ENCODE measurements at regions not wholly inside any gene's neighbourhood (a gene's known extent, or its start where the extent isn't known, plus 50 kb on each side); places are given as distances from the start of the nearest gene placed in this dataset.
A peak's percentile ranks its signal among the peaks of the same experiment; 100 is the strongest.
"Not testable (repeated sequence)": the region's sequence is repeated elsewhere in the genome, so short reads cannot be mapped to it uniquely, and the experiment has no call there.

DNA sequence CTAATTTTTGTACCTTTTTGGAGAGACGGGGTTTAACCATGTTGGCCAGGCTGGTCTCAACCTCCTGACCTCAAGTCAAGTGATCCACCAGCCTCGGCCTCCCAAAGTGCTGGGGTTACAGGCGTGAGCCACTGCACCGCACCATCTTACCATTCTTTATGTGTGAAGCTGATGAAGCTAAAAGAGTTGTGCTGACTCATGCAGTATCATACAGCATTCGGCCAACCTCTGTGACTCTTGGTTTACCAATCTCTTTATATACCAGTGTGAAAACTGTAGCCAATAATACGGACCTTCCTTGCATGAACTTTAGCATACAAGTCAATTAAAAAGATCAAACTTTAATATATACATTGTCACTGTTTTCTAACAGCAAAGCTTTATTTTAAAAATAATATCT, 878.2 kb upstream of the MBL2 start:
- no peak for DNase-seq

DNA sequence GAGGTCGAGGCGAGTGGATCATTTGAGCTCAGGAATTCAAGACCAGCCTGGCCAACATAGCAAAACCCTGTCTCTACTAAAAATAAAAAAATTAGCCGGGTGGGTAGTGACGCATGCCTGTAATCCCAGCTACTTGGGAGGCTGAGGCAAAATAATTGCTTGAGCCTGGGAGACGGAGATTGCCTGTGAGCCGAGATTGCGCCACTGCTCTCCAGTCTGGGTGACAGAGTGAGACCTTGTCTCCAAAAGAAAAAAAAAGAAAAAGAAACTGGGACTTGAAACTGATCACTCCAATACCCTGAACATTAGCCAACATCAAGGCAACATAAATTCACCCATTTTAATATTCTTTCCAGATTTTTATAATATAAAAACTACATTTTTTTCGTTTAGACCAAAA, 874.6 kb upstream of the MBL2 start:
- DNase-seq: not testable (repeated sequence)

DNA sequence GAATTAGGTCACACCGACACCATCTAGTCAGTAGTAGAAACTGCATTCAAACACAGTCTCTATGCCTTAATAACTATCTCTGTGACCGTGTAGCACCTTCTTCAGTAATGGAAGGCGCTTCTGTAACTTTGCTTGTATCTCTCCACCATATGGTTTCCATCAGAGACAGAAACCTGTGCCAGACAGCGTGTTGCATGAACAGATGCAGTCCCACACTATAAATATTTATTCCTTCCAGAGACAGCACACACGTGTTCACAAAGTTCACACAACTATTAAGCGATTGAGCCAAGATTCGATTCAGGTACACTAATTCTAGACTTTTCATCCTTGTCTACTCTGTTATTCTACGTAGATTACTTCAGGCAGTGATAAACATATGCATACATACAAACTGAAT, 873.9 kb upstream of the MBL2 start:
- DNase-seq: no peak

- DNase-seq: no peak
Observed at GRCh38 chr10:53645951-53646350, 873.4 kb upstream of the MBL2 start.

DNA sequence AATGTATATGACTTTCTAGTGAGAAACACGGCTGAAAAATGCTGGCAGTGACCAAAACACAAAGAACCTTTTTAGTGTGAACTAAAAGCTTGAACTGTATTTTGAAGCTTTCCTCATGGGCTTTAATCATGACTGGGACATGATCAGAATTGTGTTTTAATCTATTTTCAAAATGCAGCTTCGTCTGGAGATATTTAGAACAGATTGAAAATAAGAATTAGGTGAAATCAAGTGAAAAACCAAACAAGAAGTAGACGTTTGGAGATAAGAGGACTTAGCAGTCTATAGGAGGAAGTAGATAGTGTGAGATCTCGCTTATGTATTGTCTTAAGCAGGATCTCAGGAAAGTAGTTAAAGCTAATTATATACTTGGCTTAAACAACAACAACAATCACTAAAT, 865.4 kb upstream of the MBL2 start:
- no peak for DNase-seq

DNA sequence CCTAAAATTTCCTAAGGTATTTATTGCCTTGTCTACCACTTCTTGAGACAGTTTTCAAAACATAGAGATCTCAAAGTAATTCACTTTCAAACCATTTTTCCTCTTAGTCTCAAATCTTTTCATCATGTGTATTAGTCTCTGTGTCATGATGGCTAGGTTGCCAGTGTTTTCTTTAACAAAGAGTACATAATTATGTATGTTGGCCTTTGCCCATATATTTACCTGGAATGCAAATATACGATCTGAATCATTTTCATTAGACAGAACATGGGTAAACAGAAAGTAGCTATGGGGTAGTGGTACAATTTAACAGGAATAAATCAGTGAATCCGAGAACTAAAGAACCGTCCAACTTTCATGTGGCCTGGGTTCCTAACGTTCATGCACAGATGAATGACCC, 852.1 kb upstream of the MBL2 start:
- no peak for DNase-seq

DNA sequence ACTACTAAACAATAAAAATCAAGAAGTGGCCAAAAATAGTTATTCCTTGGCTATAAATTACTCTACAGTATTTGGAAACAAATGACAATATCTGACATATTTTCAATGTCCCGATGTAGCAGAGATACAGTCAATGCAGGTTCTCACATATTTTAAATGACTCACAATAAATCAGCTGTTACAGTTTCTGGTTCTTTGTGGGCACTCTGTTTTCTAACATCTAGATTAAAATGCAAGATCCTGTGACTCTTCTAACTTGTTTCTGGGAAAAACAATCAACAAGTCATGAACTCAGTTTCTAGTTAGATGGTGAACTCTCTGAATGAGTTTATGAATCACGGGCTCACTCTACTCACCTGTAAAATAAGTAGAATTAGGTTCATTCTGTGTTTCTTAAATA, 849.6 kb upstream of the MBL2 start:
- DNase-seq: no peak

DNA sequence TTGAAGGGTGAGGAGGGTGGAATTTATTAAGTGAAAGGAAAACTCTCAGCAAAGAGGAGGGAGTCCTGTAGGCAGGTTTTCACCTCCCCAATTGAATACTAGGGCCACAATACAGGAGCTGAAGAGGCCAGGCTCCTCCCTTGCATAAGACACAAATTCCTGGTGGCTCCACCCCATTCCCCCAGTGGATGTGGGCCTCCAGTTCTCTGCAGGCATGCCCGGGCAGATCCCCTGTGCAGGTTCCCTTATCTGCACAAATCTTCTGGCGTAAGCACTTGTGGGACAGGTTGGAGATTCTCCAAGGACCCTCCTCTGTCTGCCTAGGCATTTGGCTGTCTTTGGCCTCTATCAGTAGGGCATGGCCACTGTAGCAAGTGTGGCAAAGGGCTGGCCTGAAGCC, 847.1 kb upstream of the MBL2 start:
- DNase-seq: no peak

DNA sequence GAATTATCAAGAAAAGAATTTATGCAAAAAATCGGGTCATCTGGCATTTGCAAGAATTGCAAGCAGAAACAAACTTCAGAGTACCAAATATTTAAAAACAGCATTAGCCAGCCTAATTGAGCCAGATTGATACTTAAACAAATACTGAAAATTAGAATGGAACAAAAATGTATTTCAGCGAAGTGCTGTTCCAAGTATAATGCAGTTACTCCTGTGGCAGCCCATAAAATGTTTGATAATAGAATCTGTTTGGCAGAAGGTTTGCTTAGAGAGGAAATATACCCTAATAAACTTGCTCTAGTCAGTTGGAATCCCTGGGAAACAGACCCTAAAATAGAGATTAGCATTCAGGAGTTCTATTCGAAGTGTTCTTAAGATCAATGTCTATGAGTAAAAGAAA, 835.1 kb upstream of the MBL2 start:
- DNase-seq: no peak

DNA sequence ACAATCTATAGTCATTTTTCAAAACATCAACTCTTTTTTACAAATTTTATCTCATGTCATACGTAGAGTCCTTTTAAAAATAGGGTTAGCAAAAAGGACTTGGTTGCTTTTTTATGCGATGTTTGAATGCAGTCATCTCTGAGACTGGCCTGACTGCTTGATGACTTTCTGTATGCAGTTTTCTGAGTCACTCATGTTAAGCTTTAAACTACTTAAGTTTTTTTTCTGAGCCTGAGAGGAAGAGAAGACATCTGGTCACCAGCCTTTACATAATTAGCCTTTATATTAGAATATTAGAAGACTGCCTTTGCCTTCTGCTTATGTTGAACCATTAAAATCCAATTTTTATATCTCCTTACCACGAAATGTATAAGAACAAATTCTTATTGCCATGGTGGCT, 834.4 kb upstream of the MBL2 start:
- no peak for DNase-seq

- DNase-seq: peak in 2 of 51 donors; percentile 1 to 19
Observed at GRCh38 chr10:53601260-53601875, 828.8 kb upstream of the MBL2 start.

DNA sequence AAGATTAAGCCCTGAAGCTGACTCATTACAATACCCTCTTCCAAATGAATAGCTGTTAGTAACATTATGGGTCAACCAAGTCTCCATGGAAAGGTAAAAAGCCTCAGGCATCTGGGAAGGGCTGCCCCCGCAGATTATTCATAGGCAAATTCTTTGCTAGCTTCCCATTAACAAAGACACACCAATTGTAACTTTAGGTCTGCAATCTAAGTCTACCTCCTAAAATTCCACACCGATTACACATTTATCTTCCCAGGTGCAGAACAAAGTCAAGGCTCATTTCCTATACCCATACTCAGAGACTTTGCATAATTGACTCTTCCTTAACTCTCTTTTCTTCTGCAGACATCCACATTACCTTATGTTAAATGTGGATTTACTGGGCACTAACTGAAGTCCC, 826.3 kb upstream of the MBL2 start:
- DNase-seq: no peak

GRCh38 chr10:53597835-53598251, 825.3 kb upstream of the MBL2 start:
- no peak for DNase-seq

DNA sequence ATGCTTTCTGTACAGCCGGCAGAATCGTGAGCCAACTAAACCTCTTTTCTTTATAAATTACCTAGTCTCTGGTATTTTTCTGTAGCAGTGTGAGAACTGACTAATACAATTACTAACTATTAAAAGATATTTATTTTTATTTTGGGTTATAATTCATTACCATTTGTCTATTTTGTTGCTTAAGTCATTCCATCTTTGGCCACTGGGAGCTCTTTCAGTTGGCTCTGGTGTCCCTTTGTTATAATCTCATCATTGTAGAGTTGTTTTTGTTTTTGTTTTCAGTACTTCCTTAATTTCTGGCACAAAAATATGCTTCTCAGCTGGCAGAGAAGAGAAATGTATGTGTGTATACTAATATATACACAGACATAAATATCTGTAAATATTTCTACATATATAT, 807.9 kb upstream of the MBL2 start:
- DNase-seq: no peak

- no peak for DNase-seq
Observed at GRCh38 chr10:53579773-53580172, 807.2 kb upstream of the MBL2 start.

- DNase-seq: no peak
Observed at GRCh38 chr10:53574024-53574423, 801.4 kb upstream of the MBL2 start.

DNA sequence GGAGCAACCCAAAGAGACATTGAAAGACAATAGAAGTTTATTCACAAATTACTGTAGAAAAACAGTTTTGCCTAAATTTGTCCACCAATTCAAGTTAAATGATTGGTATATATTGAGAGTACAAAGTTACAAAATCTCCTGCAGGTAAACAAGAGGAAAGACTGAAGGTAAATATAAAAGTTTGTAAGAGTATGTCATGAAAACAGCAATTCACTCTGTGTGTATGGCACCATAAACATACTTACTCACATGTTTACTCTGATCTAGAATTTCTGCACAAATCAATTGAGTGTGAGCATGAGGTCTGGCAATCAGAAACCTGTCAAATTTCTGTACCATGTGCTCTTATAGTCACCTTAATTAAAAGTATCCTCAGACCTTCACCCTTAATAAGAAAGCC, 800.9 kb upstream of the MBL2 start:
- DNase-seq: no peak

- no peak for DNase-seq
Observed at GRCh38 chr10:53572799-53573198, 800.2 kb upstream of the MBL2 start.

GRCh38 chr10:53570221-53570620, 797.6 kb upstream of the MBL2 start:
- peak in 1 of 51 donors; percentile 35 for DNase-seq

GRCh38 chr10:53569455-53569854, 796.9 kb upstream of the MBL2 start:
- no peak for DNase-seq

GRCh38 chr10:53548664-53549063, 776.1 kb upstream of the MBL2 start:
- DNase-seq: no peak

DNA sequence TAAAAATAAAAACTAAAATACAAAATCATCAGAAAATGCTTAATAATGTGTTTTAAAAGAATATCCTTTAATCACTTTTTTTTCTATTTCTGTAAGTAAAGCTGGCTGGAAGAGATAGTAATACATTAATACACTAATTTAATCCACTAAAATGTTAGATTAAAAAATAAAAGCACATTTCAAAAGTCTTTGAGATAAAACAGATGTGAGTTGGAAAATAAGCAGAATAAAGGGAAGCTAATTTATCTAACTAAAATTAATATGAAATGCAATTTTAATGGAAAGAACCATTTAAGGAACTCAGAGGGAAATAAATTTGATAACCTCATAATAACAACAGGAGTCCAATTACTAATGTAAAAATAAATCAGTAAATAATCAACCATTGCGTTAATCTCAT, 774.8 kb upstream of the MBL2 start:
- DNase-seq: no peak

DNA sequence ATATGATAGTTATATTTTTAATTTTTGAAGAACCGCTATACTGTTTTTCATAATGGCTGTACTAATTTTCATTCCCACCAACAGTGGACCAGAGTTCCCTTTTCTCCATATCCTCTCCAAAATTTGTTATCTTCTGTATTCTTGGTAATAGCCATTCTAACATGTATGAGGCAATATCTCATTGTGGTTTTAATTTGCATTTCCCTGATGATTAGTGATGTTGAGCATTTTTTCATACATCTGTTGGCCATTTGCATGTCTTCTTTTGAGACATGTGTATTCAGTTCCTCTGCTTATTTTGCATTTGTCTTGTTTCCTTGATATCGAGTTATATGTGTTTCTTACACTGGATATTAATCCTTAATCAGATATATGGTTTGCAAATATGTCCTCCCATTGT, 770.8 kb upstream of the MBL2 start:
- DNase-seq: no peak

DNA sequence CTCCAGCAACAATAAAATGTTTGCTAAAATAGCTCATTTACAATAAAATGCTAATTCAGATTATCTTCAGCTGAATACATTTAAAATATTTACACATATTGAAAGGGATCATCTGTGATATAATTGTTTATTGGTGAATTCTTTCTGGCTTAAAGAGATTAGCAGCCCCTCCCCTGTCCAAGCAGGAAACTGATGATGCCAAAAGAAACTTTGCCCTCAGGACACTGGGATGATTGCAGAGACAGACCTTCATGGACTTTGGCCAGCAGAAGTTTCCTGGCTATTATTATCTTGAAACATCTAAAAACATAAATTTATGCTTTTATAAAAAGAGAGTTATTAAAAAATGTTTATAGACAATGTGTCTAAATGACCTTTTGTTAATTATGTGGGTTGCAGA, 764.9 kb upstream of the MBL2 start:
- DNase-seq: no peak
